IPS DF 6.9 (cell line): ENCODE measurements at regions not wholly inside any gene's neighbourhood (a gene's known extent, or its start where the extent isn't known, plus 50 kb on each side); places are given as distances from the start of the nearest gene placed in this dataset.

Source experiments
- DNase-seq: peaks from one replicate; pipeline ENCODE4 v3.0.0-alpha.2; 2013; ENCODE audit warnings: low read depth, low spot score
- H3K27ac ChIP-seq: one replicate; pipeline ENCODE4 v1.5.1; 2013; ENCODE audit warnings: low read length, control low read depth
- H3K27me3 ChIP-seq: 2 replicates; pipeline ENCODE4 v1.6.1; 2013; ENCODE audit warnings: mild to moderate bottlenecking, low read length; ENCODE audit not compliant: control insufficient read depth, insufficient read depth
- H3K36me3 ChIP-seq: 2 replicates; pipeline ENCODE4 v1.6.1; 2013; ENCODE audit warnings: low read length; ENCODE audit not compliant: control insufficient read depth, insufficient read depth
- H3K4me1 ChIP-seq: 2 replicates; pipeline ENCODE4 v1.6.1; 2013; ENCODE audit warnings: low read length; ENCODE audit not compliant: control insufficient read depth, insufficient read depth
- H3K4me3 ChIP-seq: 2 replicates; pipeline ENCODE4 v1.5.1; 2013; ENCODE audit warnings: mild to moderate bottlenecking, low read length
- H3K9me3 ChIP-seq: 2 replicates; pipeline ENCODE4 v1.6.1; 2013; ENCODE audit warnings: low read length, inconsistent platforms; ENCODE audit not compliant: control insufficient read depth, insufficient read depth
- WGBS: extraction: QIAGEN DNeasy Blood & Tissue Kit; methylation state at CpG from one replicate; pipeline ENCODE4 v1.1.7; 2013; ENCODE audit warnings: mixed read lengths, missing lambda C conversion rate; ENCODE audit not compliant: insufficient read length, insufficient coverage; 5-methylcytosine and 5-hydroxymethylcytosine counted together

GRCh38 chr16:76897816-76898215 lies 293.2 kb upstream of the MON1B start:
- H3K27ac ChIP-seq, result no peak overlapping the region
- no peak overlapping the region for H3K4me3 ChIP-seq
- no CpG with 5 or more reads among the region's 1 CpG for WGBS

GRCh38 chr16:76899767-76900166 lies 291.2 kb upstream of the MON1B start:
- H3K4me3 ChIP-seq, result no peak overlapping the region
- no peaks in the 10 kb centered on the region for H3K4me1 ChIP-seq
- H3K27ac ChIP-seq, result no peak overlapping the region
- H3K9me3 ChIP-seq, result no peaks in the 10 kb centered on the region; the same call in 1 of the 2 replicates
- no peaks in the 10 kb centered on the region for H3K36me3 ChIP-seq
- H3K27me3 ChIP-seq, result no peaks in the 10 kb centered on the region
- DNase-seq, result no peak

More at GRCh38 chr16:76897816-76898215, 293.2 kb upstream of the MON1B start:
- no peak for DNase-seq
- H3K9me3 ChIP-seq, result no peaks in the 10 kb centered on the region; the same call in 1 of the 2 replicates
- no peaks in the 10 kb centered on the region for H3K27me3 ChIP-seq
- no peaks in the 10 kb centered on the region for H3K4me1 ChIP-seq
- H3K36me3 ChIP-seq, result no peaks in the 10 kb centered on the region

GRCh38 chr16:76900285-76901263 lies 290.4 kb upstream of the MON1B start:
- no CpG with 5 or more reads among the region's 6 CpGs for WGBS
- Histone ChIP-seq H3K4me3 (no peak overlapping the region), H3K27me3 (no peaks in the 10 kb centered on the region), H3K9me3 (no peaks in the 10 kb centered on the region; the same call in 1 of the 2 replicates), H3K36me3 (no peaks in the 10 kb centered on the region), H3K27ac (no peak overlapping the region), H3K4me1 (no peaks in the 10 kb centered on the region)
- DNase-seq, result no peak

GRCh38 chr16:76906552-76906951 lies 284.4 kb upstream of the MON1B start:
- H3K4me1 ChIP-seq, result no peaks in the 10 kb centered on the region
- no peaks in the 10 kb centered on the region; the same call in 1 of the 2 replicates for H3K9me3 ChIP-seq
- H3K27ac ChIP-seq, result no peak overlapping the region
- H3K27me3 ChIP-seq, result no peaks in the 10 kb centered on the region
- H3K36me3 ChIP-seq, result no peaks in the 10 kb centered on the region
- no peak for DNase-seq
- no CpG with 5 or more reads among the region's 2 CpGs for WGBS
- H3K4me3 ChIP-seq, result no peak overlapping the region

GRCh38 chr16:76910931-76911330 lies 280.1 kb upstream of the MON1B start:
- no peak for DNase-seq
- Histone ChIP-seq H3K27me3 (no peaks in the 10 kb centered on the region), H3K36me3 (no peaks in the 10 kb centered on the region), H3K27ac (no peak overlapping the region), H3K4me1 (no peaks in the 10 kb centered on the region), H3K4me3 (no peak overlapping the region), H3K9me3 (no peaks in the 10 kb centered on the region)
- no CpG with 5 or more reads among the region's 3 CpGs for WGBS

GRCh38 chr16:76913046-76913445 lies 277.9 kb upstream of the MON1B start:
- no peak for DNase-seq
- no CpG with 5 or more reads among the region's 1 CpG for WGBS

GRCh38 chr16:76926042-76926441 lies 264.9 kb upstream of the MON1B start:
- no peaks in the 10 kb centered on the region; the same call in 1 of the 2 replicates for H3K9me3 ChIP-seq
- H3K4me3 ChIP-seq, result no peak overlapping the region
- H3K27ac ChIP-seq, result no peak overlapping the region
- DNase-seq, result no peak
- H3K36me3 ChIP-seq, result no peaks in the 10 kb centered on the region
- H3K4me1 ChIP-seq, result no peaks in the 10 kb centered on the region
- H3K27me3 ChIP-seq, result no peaks in the 10 kb centered on the region
- no CpG with 5 or more reads among the region's 2 CpGs for WGBS

More at GRCh38 chr16:76913046-76913445, 277.9 kb upstream of the MON1B start:
- H3K4me3 ChIP-seq, result no peak overlapping the region
- no peak overlapping the region for H3K27ac ChIP-seq
- H3K4me1 ChIP-seq, result no peaks in the 10 kb centered on the region
- H3K27me3 ChIP-seq, result no peaks in the 10 kb centered on the region
- no peaks in the 10 kb centered on the region for H3K36me3 ChIP-seq
- H3K9me3 ChIP-seq, result no peaks in the 10 kb centered on the region

GRCh38 chr16:76926595-76926994 lies 264.4 kb upstream of the MON1B start:
- Histone ChIP-seq H3K27me3 (no peaks in the 10 kb centered on the region), H3K9me3 (no peaks in the 10 kb centered on the region; the same call in 1 of the 2 replicates), H3K36me3 (no peaks in the 10 kb centered on the region), H3K27ac (no peak overlapping the region), H3K4me1 (no peaks in the 10 kb centered on the region), H3K4me3 (no peak overlapping the region)
- WGBS, result no CpG with 5 or more reads among the region's 1 CpG
- no peak for DNase-seq

- no peak overlapping the region for H3K4me3 ChIP-seq
- H3K9me3 ChIP-seq, result no peaks in the 10 kb centered on the region; the same call in 1 of the 2 replicates
- no CpG with 5 or more reads among the region's 1 CpG for WGBS
- no peaks in the 10 kb centered on the region for H3K36me3 ChIP-seq
- H3K4me1 ChIP-seq, result no peaks in the 10 kb centered on the region
- DNase-seq, result no peak
- H3K27me3 ChIP-seq, result no peaks in the 10 kb centered on the region
- no peak overlapping the region for H3K27ac ChIP-seq
Measured at GRCh38 chr16:76931186-76931585, 259.8 kb upstream of the MON1B start.

- no CpG with 5 or more reads among the region's 1 CpG for WGBS
- DNase-seq, result no peak
- Histone ChIP-seq H3K36me3 (no peaks in the 10 kb centered on the region), H3K27me3 (no peaks in the 10 kb centered on the region), H3K9me3 (no peaks in the 10 kb centered on the region; the same call in 1 of the 2 replicates), H3K4me1 (no peaks in the 10 kb centered on the region), H3K27ac (no peak overlapping the region), H3K4me3 (no peak overlapping the region)
Measured at GRCh38 chr16:76932541-76933211, 258.3 kb upstream of the MON1B start.
